ENCODE measurements at regions not wholly inside any gene's neighbourhood (a gene's known extent, or its start where the extent isn't known, plus 50 kb on each side); places are given as distances from the start of the nearest gene placed in this dataset.

- Histone ChIP-seq H3K4me3 (ENCODE audit: low read length in 2 of 2) (no peak overlapping the region), H3K9ac (ENCODE audit: low read depth in 1 of 2, low read length in 2 of 2) (no peak overlapping the region), H3K36me3 (ENCODE audit: control insufficient read depth in 2 of 2, insufficient read depth in 2 of 2, low read length in 2 of 2) (no peaks in the 10 kb centered on the region), H3K4me1 (ENCODE audit: control insufficient read depth in 2 of 2, insufficient read depth in 2 of 2, low read length in 2 of 2) (peaks cover 0 to 5% of the 10 kb centered on the region in 2 donors), H3K27ac (ENCODE audit: low read depth in 2 of 2, low read length in 2 of 2) (no peak overlapping the region), H3K9me3 (ENCODE audit: control insufficient read depth in 2 of 2, low read length in 2 of 2) (no peaks in the 10 kb centered on the region), H3K27me3 (ENCODE audit: control insufficient read depth in 2 of 2, insufficient read depth in 2 of 2, low read length in 2 of 2) (no peaks in the 10 kb centered on the region)
These were observed 57.8 kb upstream of the TRPM3 start for GRCh38 chr9:71179183-71179582.

DNA sequence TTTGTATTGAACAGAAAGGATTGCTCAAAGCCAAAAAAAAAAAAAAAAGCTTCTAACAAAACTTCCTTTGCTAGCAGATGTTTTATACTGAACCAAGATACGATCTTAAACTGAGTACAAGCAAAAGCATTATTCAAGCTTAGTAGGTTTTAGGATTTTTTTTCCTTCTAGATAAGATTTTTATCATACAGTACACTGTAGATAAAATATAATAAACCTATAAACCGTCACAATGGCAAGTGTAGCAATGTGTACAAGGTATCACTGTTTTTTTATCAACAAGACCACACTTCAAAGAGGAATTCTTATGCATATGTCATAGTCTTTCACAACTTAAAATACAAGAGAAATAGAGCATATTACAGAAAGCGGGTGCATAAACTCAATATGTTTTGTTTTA lies 56.5 kb upstream of the TRPM3 start:
- peaks cover 0 to 5% of the 10 kb centered on the region in 2 donors for H3K4me1 ChIP-seq (ENCODE audit: control insufficient read depth in 2 of 2, insufficient read depth in 2 of 2, low read length in 2 of 2)
- H3K9me3 ChIP-seq (ENCODE audit: control insufficient read depth in 2 of 2, low read length in 2 of 2) = no peaks in the 10 kb centered on the region
- no peak overlapping the region for H3K4me3 ChIP-seq (ENCODE audit: low read length in 2 of 2)
- H3K27me3 ChIP-seq (ENCODE audit: control insufficient read depth in 2 of 2, insufficient read depth in 2 of 2, low read length in 2 of 2) = no peaks in the 10 kb centered on the region
- no peaks in the 10 kb centered on the region for H3K36me3 ChIP-seq (ENCODE audit: control insufficient read depth in 2 of 2, insufficient read depth in 2 of 2, low read length in 2 of 2)
- no peak overlapping the region for H3K27ac ChIP-seq (ENCODE audit: low read depth in 2 of 2, low read length in 2 of 2)
- H3K9ac ChIP-seq (ENCODE audit: low read depth in 1 of 2, low read length in 2 of 2) = no peak overlapping the region

DNA sequence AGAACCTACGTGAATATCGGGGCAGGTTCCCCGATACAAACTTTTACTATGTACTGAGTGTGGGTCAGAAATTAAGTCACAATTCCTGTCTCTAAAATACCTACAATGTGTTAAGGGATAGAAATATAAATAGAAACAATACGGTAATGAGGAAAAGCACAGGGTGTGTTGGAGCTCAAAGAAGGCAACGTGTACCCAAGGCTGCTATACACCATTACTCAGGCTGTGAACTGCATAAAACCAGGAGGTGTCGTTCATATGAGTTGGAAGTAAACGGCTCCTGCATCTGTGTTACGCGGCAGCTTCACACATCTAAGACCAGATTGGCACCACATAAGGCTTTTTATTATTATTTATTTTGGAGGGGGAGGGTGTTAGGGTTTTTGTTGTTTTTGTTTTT lies 50.1 kb upstream of the TRPM3 start:
- no peaks in the 10 kb centered on the region for H3K36me3 ChIP-seq (ENCODE audit: control insufficient read depth in 2 of 2, insufficient read depth in 2 of 2, low read length in 2 of 2)
- no peaks in the 10 kb centered on the region for H3K27me3 ChIP-seq (ENCODE audit: control insufficient read depth in 2 of 2, insufficient read depth in 2 of 2, low read length in 2 of 2)
- H3K4me3 ChIP-seq (ENCODE audit: low read length in 2 of 2) = no peak overlapping the region
- no peaks in the 10 kb centered on the region for H3K4me1 ChIP-seq (ENCODE audit: control insufficient read depth in 2 of 2, insufficient read depth in 2 of 2, low read length in 2 of 2)
- H3K9ac ChIP-seq (ENCODE audit: low read depth in 1 of 2, low read length in 2 of 2) = no peak overlapping the region
- H3K27ac ChIP-seq (ENCODE audit: low read depth in 2 of 2, low read length in 2 of 2) = no peak overlapping the region
- no peaks in the 10 kb centered on the region for H3K9me3 ChIP-seq (ENCODE audit: control insufficient read depth in 2 of 2, low read length in 2 of 2)

Measured in mucosa of rectum (tissue), 2 donors.